Upper lobe of right lung (tissue), 1 donor: ENCODE measurements at regions not wholly inside any gene's neighbourhood (a gene's known extent, or its start where the extent isn't known, plus 50 kb on each side); places are given as distances from the start of the nearest gene placed in this dataset.

Source experiments
- ATAC-seq: fragments of 200-7000 bp; cut with Tn5 transposase; one replicate; pipeline ENCODE4 v1.9.1; 2020; ENCODE audit warnings: mild to moderate bottlenecking, moderate library complexity
- DNase-seq: peaks from one replicate; pipeline ENCODE4 v3.0.0-alpha.2; 2020
- H3K27ac ChIP-seq: fragments of 200-600 bp; one replicate; pipeline ENCODE4 v1.8.0; 2022
- H3K27me3 ChIP-seq: fragments of 200-600 bp; one replicate; pipeline ENCODE4 v1.8.0; 2022; ENCODE audit warnings: mild to moderate bottlenecking
- H3K36me3 ChIP-seq: fragments of 200-600 bp; one replicate; pipeline ENCODE4 v1.8.0; 2022
- H3K4me1 ChIP-seq: fragments of 200-600 bp; one replicate; pipeline ENCODE4 v1.8.0; 2022
- H3K4me3 ChIP-seq: fragments of 200-600 bp; one replicate; pipeline ENCODE4 v1.8.0; 2022; ENCODE audit warnings: mild to moderate bottlenecking
- H3K9me3 ChIP-seq: fragments of 200-600 bp; one replicate; pipeline ENCODE4 v1.8.0; 2022
- CTCF ChIP-seq: fragments of 200-600 bp; IDR thresholded peaks from one replicate; pipeline ENCODE4 v1.8.0; 2022; ENCODE audit warnings: antibody characterized with exemption
- intact Hi-C: fragments of 100-400 bp; cut with DNase I; formaldehyde crosslinking; loops from one replicate; pipeline ENCODE4 v1.11.0; 2022
- donor health status: DM: no; HTN: yes; CAD: no; lungs with severe emphysema.

- TF ChIP-seq CTCF: no peak
- H3K27ac ChIP-seq: no peak overlapping the region
- H3K27me3 ChIP-seq: no peaks in the 10 kb centered on the region
- no peak overlapping the region for H3K4me3 ChIP-seq
- H3K9me3 ChIP-seq: no peaks in the 10 kb centered on the region
- intact Hi-C loops: no loop called here
- no peaks in the 10 kb centered on the region for H3K36me3 ChIP-seq
- ATAC-seq (no peak), DNase-seq (no peak)
- peaks cover 45% of the 10 kb centered on the region for H3K4me1 ChIP-seq
Observed at GRCh38 chr7:22566592-22566991, 66.6 kb upstream of the STEAP1B start.

- ATAC-seq: no peak
- no peak for TF ChIP-seq CTCF
- no peak overlapping the region for H3K27ac ChIP-seq
Observed at GRCh38 chr7:22566176-22566575, 66.2 kb upstream of the STEAP1B start.

GRCh38 chr7:22565315-22565811, 65.4 kb upstream of the STEAP1B start:
- Histone ChIP-seq H3K27ac (no peak overlapping the region), H3K36me3 (no peaks in the 10 kb centered on the region), H3K27me3 (no peaks in the 10 kb centered on the region), H3K9me3 (no peaks in the 10 kb centered on the region), H3K4me1 (peaks cover 54% of the 10 kb centered on the region), H3K4me3 (no peak overlapping the region)
- intact Hi-C loops: no loop called here
- no peak for TF ChIP-seq CTCF
- DNase-seq: no peak
- ATAC-seq: peak; percentile 39

More at GRCh38 chr7:22566176-22566575, 66.2 kb upstream of the STEAP1B start:
- Histone ChIP-seq H3K27me3 (no peaks in the 10 kb centered on the region), H3K4me3 (no peak overlapping the region), H3K4me1 (peaks cover 47% of the 10 kb centered on the region), H3K9me3 (no peaks in the 10 kb centered on the region), H3K36me3 (no peaks in the 10 kb centered on the region)
- intact Hi-C loops: no loop called here
- no peak for DNase-seq

GRCh38 chr7:22564511-22565045, 64.6 kb upstream of the STEAP1B start:
- Histone ChIP-seq H3K9me3 (no peaks in the 10 kb centered on the region), H3K27me3 (no peaks in the 10 kb centered on the region), H3K4me3 (no peak overlapping the region), H3K4me1 (peaks cover 58% of the 10 kb centered on the region), H3K36me3 (no peaks in the 10 kb centered on the region), H3K27ac (no peak overlapping the region)
- TF ChIP-seq CTCF: no peak
- intact Hi-C loops: no loop called here
- DNase-seq (no peak), ATAC-seq (peak; percentile 4)

- Histone ChIP-seq H3K4me3 (peak overlapping the region; percentile 11), H3K27ac (peak overlapping the region; percentile 65), H3K27me3 (no peaks in the 10 kb centered on the region), H3K9me3 (no peaks in the 10 kb centered on the region), H3K36me3 (no peaks in the 10 kb centered on the region), H3K4me1 (peaks cover 58% of the 10 kb centered on the region)
- ATAC-seq: peak; percentile 2
- DNase-seq: no peak
- TF ChIP-seq CTCF: no peak
- intact Hi-C loops: no loop called here
Observed at GRCh38 chr7:22563621-22564241, 63.7 kb upstream of the STEAP1B start.
